ENCODE measurements at regions not wholly inside any gene's neighbourhood (a gene's known extent, or its start where the extent isn't known, plus 50 kb on each side); places are given as distances from the start of the nearest gene placed in this dataset.
A peak's percentile ranks its signal among the peaks of the same experiment; 100 is the strongest.

- Mint-ChIP-seq H3K27ac (ENCODE audit: low read depth, unreplicated experiment) (no peak overlapping the region), H3K4me1 (ENCODE audit: insufficient read depth, unreplicated experiment) (peaks cover 8% of the 10 kb centered on the region), H3K27me3 (ENCODE audit: insufficient read depth, unreplicated experiment) (peaks cover 67% of the 10 kb centered on the region), H3K4me3 (ENCODE audit: unreplicated experiment) (no peak overlapping the region), H3K9me3 (ENCODE audit: unreplicated experiment) (no peaks in the 10 kb centered on the region), H3K36me3 (ENCODE audit: insufficient read depth, unreplicated experiment) (no peaks in the 10 kb centered on the region)
- ChIA-PET POLR2A (no interaction called here), CTCF (interaction anchor here (0.6 to 0.8 kb wide), 2 partner anchors 297 to 374 kb away, joined by 3 read pairs; no protein-coding TSS in a partner anchor)
- no peak for TF ChIP-seq CTCF (IDR thresholded peaks at IDR 0.05; ENCODE audit: unreplicated experiment)
- intact Hi-C loops (cut with micrococcal nuclease): no loop called here
- no peak for DNase-seq (ENCODE audit: unreplicated experiment)
- BruUV-seq (replicated peaks): no TSS peak
These were observed 377.8 kb upstream of the POU3F3 start for GRCh38 chr2:104476075-104476474.

GRCh38 chr2:104476563-104476988, 377.3 kb upstream of the POU3F3 start:
- H3K27ac Mint-ChIP-seq (ENCODE audit: low read depth, unreplicated experiment): no peak overlapping the region
- ChIA-PET CTCF (interaction anchor here (0.7 to 0.8 kb wide), 2 partner anchors 317 to 373 kb away, joined by 3 to 6 read pairs; no protein-coding TSS in a partner anchor), POLR2A (interaction anchor here (0.7 kb wide), 1 partner anchor 34 kb away, joined by 3 read pairs; no protein-coding TSS in a partner anchor)
- H3K36me3 Mint-ChIP-seq (ENCODE audit: insufficient read depth, unreplicated experiment): no peaks in the 10 kb centered on the region
- DNase-seq (ENCODE audit: unreplicated experiment): no peak
- BruUV-seq (replicated peaks): no TSS peak
- H3K4me1 Mint-ChIP-seq (ENCODE audit: insufficient read depth, unreplicated experiment): peaks cover 8% of the 10 kb centered on the region
- no peak for TF ChIP-seq CTCF (IDR thresholded peaks at IDR 0.05; ENCODE audit: unreplicated experiment)
- no peak overlapping the region for H3K4me3 Mint-ChIP-seq (ENCODE audit: unreplicated experiment)
- H3K27me3 Mint-ChIP-seq (ENCODE audit: insufficient read depth, unreplicated experiment): peaks cover 67% of the 10 kb centered on the region
- no peaks in the 10 kb centered on the region for H3K9me3 Mint-ChIP-seq (ENCODE audit: unreplicated experiment)
- intact Hi-C loops (cut with micrococcal nuclease): no loop called here

- no TSS peak for BruUV-seq (replicated peaks)
- peaks cover 57% of the 10 kb centered on the region for H3K27me3 Mint-ChIP-seq (ENCODE audit: insufficient read depth, unreplicated experiment)
- CTCF ChIA-PET: no interaction called here
These were observed 372.6 kb upstream of the POU3F3 start for GRCh38 chr2:104481341-104481740.

GRCh38 chr2:104487366-104487765, 366.5 kb upstream of the POU3F3 start:
- no peaks in the 10 kb centered on the region for H3K36me3 Mint-ChIP-seq (ENCODE audit: insufficient read depth, unreplicated experiment)
- no peak for TF ChIP-seq CTCF (IDR thresholded peaks at IDR 0.05; ENCODE audit: unreplicated experiment)
- ChIA-PET POLR2A (no interaction called here), CTCF (interaction anchor here (0.6 kb wide), 1 partner anchor 364 kb away, joined by 4 read pairs; no protein-coding TSS in a partner anchor)
- peaks cover 7% of the 10 kb centered on the region for H3K9me3 Mint-ChIP-seq (ENCODE audit: unreplicated experiment)
- intact Hi-C loops (cut with micrococcal nuclease): loop anchor here (5.0 kb wide), 1 partner anchor 110 kb away; no protein-coding TSS in a partner anchor
- no peaks in the 10 kb centered on the region for H3K4me1 Mint-ChIP-seq (ENCODE audit: insufficient read depth, unreplicated experiment)
- BruUV-seq (replicated peaks): no TSS peak
- no peak overlapping the region for H3K27ac Mint-ChIP-seq (ENCODE audit: low read depth, unreplicated experiment)
- no peak overlapping the region for H3K4me3 Mint-ChIP-seq (ENCODE audit: unreplicated experiment)
- peaks cover 88% of the 10 kb centered on the region for H3K27me3 Mint-ChIP-seq (ENCODE audit: insufficient read depth, unreplicated experiment)
- DNase-seq (ENCODE audit: unreplicated experiment): peak; percentile 56

More at GRCh38 chr2:104481341-104481740, 372.6 kb upstream of the POU3F3 start:
- Mint-ChIP-seq H3K4me1 (ENCODE audit: insufficient read depth, unreplicated experiment) (peaks cover 8% of the 10 kb centered on the region), H3K36me3 (ENCODE audit: insufficient read depth, unreplicated experiment) (no peaks in the 10 kb centered on the region), H3K4me3 (ENCODE audit: unreplicated experiment) (no peak overlapping the region), H3K9me3 (ENCODE audit: unreplicated experiment) (peaks cover 7% of the 10 kb centered on the region), H3K27ac (ENCODE audit: low read depth, unreplicated experiment) (no peak overlapping the region)
- DNase-seq (ENCODE audit: unreplicated experiment): no peak
- no peak for TF ChIP-seq CTCF (IDR thresholded peaks at IDR 0.05; ENCODE audit: unreplicated experiment)
- intact Hi-C loops (cut with micrococcal nuclease): no loop called here
- POLR2A ChIA-PET: interaction anchor here (0.6 kb wide), 1 partner anchor 34 kb away, joined by 3 read pairs; no protein-coding TSS in a partner anchor
